ENCODE measurements at regions not wholly inside any gene's neighbourhood (a gene's known extent, or its start where the extent isn't known, plus 50 kb on each side); places are given as distances from the start of the nearest gene placed in this dataset.

DNA sequence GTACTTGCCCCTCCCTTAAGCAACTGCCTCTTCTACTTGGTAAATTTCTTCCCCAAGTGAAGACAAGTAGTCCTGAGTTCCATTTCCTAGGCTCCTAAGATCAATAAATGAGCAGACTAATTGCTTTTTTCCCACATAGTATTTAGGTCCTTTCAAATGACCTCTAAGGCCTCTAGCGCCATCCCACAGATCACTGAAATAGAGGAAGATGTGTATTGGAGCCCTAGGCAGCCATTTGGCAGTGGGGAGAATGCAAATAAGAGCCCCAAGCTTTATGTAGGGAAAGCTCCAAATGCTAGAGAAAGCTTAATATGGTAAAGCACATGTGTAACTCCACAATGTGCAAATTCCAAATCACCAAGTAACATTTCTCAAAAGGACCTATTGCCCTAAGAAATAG is 316.5 kb upstream of the PHF14 start:
- DNase-seq, result no peak
- Histone ChIP-seq H3K9me2 (replicated peaks; ENCODE audit: insufficient read depth, low read length) (no peaks in the 10 kb centered on the region), H3K27ac (ENCODE audit: low read length) (no peak overlapping the region), H3K9me3 (ENCODE audit: low read length) (no peaks in the 10 kb centered on the region), H2AFZ (ENCODE audit: low read length) (no peak overlapping the region), H3K4me3 (ENCODE audit: low read length) (no peak overlapping the region), H3K9ac (ENCODE audit: low read length) (no peak overlapping the region), H3K4me1 (ENCODE audit: low read length) (no peaks in the 10 kb centered on the region), H3K4me2 (ENCODE audit: low read depth, low read length, poor library complexity, severe bottlenecking) (no peak overlapping the region), H3K79me2 (ENCODE audit: low read length) (no peaks in the 10 kb centered on the region), H3K27me3 (ENCODE audit: low read length) (no peaks in the 10 kb centered on the region), H4K20me1 (ENCODE audit: insufficient read depth, low read depth, low read length) (no peaks in the 10 kb centered on the region), H3K36me3 (ENCODE audit: insufficient read depth, low read length) (no peaks in the 10 kb centered on the region)

DNA sequence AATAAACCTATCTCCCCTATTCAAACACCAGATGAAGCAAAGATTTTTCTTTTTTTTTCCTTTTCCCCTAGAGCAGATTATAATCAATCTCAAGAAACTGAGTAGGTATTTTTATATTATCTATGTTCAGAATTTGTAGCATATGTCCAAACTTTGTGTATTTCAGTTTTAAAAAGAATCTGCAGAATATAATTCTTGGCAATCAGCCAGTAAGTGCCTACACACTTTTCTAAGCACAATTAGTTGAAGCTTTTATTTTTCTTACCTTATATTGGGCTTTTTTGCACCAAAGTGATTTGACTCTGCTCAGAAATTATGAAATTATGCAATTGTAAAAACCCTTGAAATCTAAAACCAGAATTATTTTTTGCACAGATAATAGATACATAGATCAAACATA is 315.8 kb upstream of the PHF14 start:
- Histone ChIP-seq H4K20me1 (ENCODE audit: insufficient read depth, low read depth, low read length) (no peaks in the 10 kb centered on the region), H3K4me2 (ENCODE audit: low read depth, low read length, poor library complexity, severe bottlenecking) (no peak overlapping the region), H3K4me3 (ENCODE audit: low read length) (no peak overlapping the region), H3K79me2 (ENCODE audit: low read length) (no peaks in the 10 kb centered on the region), H3K27me3 (ENCODE audit: low read length) (no peaks in the 10 kb centered on the region), H2AFZ (ENCODE audit: low read length) (no peak overlapping the region), H3K36me3 (ENCODE audit: insufficient read depth, low read length) (no peaks in the 10 kb centered on the region), H3K9me2 (replicated peaks; ENCODE audit: insufficient read depth, low read length) (no peaks in the 10 kb centered on the region), H3K27ac (ENCODE audit: low read length) (no peak overlapping the region), H3K9ac (ENCODE audit: low read length) (no peak overlapping the region), H3K9me3 (ENCODE audit: low read length) (no peaks in the 10 kb centered on the region), H3K4me1 (ENCODE audit: low read length) (no peaks in the 10 kb centered on the region)
- DNase-seq, result no peak

DNA sequence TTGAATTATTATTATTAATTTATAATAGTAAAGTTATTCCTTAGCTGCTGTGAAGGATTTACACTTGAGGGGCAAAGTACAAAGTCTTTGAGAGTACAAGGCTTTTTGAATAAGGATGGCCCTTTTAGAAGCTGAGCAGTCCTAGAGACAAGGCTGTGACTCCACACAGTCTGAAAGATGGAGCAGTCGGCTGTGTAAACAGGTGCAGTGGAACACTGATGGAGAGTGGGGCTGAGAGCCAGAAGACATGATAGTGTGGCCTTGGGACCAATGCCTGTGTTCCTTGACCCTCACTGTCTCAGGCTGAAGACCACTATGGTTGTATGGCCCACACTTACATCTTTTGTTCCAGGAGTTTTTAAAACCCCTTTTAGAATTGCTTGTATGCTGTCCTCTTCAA is 311.2 kb upstream of the PHF14 start:
- Histone ChIP-seq H3K4me2 (ENCODE audit: low read depth, low read length, poor library complexity, severe bottlenecking) (no peak overlapping the region), H3K4me1 (ENCODE audit: low read length) (no peaks in the 10 kb centered on the region), H4K20me1 (ENCODE audit: insufficient read depth, low read depth, low read length) (no peaks in the 10 kb centered on the region), H3K4me3 (ENCODE audit: low read length) (no peak overlapping the region), H3K27ac (ENCODE audit: low read length) (no peak overlapping the region), H3K79me2 (ENCODE audit: low read length) (no peaks in the 10 kb centered on the region), H3K9ac (ENCODE audit: low read length) (no peak overlapping the region), H3K9me3 (ENCODE audit: low read length) (no peaks in the 10 kb centered on the region), H2AFZ (ENCODE audit: low read length) (no peak overlapping the region), H3K27me3 (ENCODE audit: low read length) (no peaks in the 10 kb centered on the region), H3K9me2 (replicated peaks; ENCODE audit: insufficient read depth, low read length) (no peaks in the 10 kb centered on the region), H3K36me3 (ENCODE audit: insufficient read depth, low read length) (no peaks in the 10 kb centered on the region)
- DNase-seq, result no peak

DNA sequence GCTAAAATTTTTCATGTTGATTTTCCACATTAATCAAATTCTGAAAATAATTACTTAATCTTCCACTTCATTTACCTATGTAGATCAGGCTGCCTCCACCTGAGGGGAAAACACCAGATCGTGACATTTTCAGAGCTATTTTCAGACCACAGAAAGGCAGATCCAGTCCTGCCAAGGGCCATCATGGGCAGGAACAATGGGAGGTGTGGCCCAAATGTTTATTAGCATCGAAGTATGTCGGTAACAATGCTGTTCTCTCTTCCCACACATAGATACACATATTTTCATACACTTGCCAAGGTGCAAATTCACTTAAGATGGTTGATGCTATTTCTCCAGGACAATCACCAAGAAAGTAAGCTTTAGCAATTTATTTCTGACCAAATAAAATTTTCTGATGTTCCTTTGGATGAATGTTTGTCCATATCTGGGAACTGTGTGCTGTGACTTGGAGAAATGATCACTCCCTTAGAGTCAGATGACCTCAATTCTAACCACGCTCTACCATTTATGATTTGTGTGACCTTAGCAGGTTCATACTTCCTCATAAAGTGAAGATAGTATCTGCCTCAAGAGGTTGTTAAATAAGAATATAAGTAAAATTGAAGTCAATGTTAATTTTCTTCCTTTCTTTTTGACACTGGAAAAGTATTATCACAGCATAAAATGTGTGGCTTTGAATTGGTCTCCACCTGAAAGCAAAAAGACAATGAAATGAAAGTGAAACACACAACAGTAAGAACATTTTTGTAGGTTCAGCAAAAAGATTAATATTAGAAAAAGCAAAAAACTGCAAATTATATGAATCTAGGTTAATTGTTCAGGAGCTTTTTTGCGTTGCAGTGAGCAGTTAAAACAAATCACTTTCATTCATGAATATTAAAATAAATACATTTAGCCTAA is 310.4 kb upstream of the PHF14 start:
- no peak overlapping the region for H3K9ac ChIP-seq (ENCODE audit: low read length)
- H3K9me3 ChIP-seq (ENCODE audit: low read length), result no peaks in the 10 kb centered on the region
- no peaks in the 10 kb centered on the region for H3K9me2 ChIP-seq (replicated peaks; ENCODE audit: insufficient read depth, low read length)
- H3K27ac ChIP-seq (ENCODE audit: low read length), result no peak overlapping the region
- no peaks in the 10 kb centered on the region for H3K4me1 ChIP-seq (ENCODE audit: low read length)
- no peak overlapping the region for H3K4me3 ChIP-seq (ENCODE audit: low read length)
- H3K36me3 ChIP-seq (ENCODE audit: insufficient read depth, low read length), result no peaks in the 10 kb centered on the region
- H4K20me1 ChIP-seq (ENCODE audit: insufficient read depth, low read depth, low read length), result no peaks in the 10 kb centered on the region
- H3K27me3 ChIP-seq (ENCODE audit: low read length), result no peaks in the 10 kb centered on the region
- H2AFZ ChIP-seq (ENCODE audit: low read length), result no peak overlapping the region
- no peak overlapping the region for H3K4me2 ChIP-seq (ENCODE audit: low read depth, low read length, poor library complexity, severe bottlenecking)
- DNase-seq, result no peak
- no peaks in the 10 kb centered on the region for H3K79me2 ChIP-seq (ENCODE audit: low read length)

DNA sequence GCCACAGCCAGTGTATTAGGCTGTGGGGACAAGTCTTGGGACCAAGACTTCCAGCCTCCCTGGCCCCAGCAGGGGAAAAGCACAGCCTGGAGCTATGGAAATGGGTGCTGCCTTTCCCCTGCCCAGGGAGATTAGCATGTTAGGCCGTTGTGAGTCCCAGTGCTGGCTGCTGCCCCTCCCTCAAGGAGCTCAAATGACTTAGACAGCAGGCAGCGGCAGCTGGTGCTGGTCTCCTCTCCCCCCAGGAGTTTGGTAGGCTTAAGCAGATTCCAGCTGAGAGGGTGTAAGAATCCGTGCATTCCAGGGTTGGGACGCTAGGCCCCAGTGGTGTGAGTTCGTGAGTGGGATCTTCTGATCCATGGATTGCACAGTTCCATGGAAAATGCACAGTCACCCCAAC is 301.5 kb upstream of the PHF14 start:
- DNase-seq, result no peak
- Histone ChIP-seq H3K4me1 (ENCODE audit: low read length) (no peaks in the 10 kb centered on the region), H3K4me3 (ENCODE audit: low read length) (no peak overlapping the region), H4K20me1 (ENCODE audit: insufficient read depth, low read depth, low read length) (no peaks in the 10 kb centered on the region), H3K9me2 (replicated peaks; ENCODE audit: insufficient read depth, low read length) (no peaks in the 10 kb centered on the region), H3K27me3 (ENCODE audit: low read length) (no peaks in the 10 kb centered on the region), H3K9ac (ENCODE audit: low read length) (no peak overlapping the region), H3K79me2 (ENCODE audit: low read length) (no peaks in the 10 kb centered on the region), H2AFZ (ENCODE audit: low read length) (no peak overlapping the region), H3K36me3 (ENCODE audit: insufficient read depth, low read length) (no peaks in the 10 kb centered on the region), H3K27ac (ENCODE audit: low read length) (no peak overlapping the region), H3K4me2 (ENCODE audit: low read depth, low read length, poor library complexity, severe bottlenecking) (no peak overlapping the region), H3K9me3 (ENCODE audit: low read length) (no peaks in the 10 kb centered on the region)

DNA sequence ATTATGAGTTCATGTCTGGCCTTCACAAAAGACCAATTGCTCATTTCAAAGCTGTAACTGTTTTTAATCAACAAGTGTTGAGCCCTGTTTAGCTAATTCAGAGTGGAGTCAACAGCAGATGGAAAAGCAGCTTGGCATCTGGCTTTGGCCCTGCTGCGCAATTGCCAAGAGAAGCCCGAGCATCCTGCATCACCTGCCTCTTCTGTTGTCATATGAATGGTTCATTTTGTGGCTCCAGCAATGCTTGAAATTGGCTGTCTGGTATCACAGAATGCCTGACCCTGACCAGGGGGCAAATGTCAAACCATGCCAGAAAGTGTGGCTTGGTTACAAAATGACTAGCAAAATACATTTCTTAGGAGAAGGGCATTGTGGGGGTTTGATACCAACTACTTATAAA is 296.5 kb upstream of the PHF14 start:
- no peak overlapping the region for H3K4me3 ChIP-seq (ENCODE audit: low read length)
- H3K27ac ChIP-seq (ENCODE audit: low read length), result no peak overlapping the region
- DNase-seq, result no peak
- H2AFZ ChIP-seq (ENCODE audit: low read length), result no peak overlapping the region
- no peaks in the 10 kb centered on the region for H3K9me2 ChIP-seq (replicated peaks; ENCODE audit: insufficient read depth, low read length)
- H3K4me1 ChIP-seq (ENCODE audit: low read length), result no peaks in the 10 kb centered on the region
- no peaks in the 10 kb centered on the region for H3K36me3 ChIP-seq (ENCODE audit: insufficient read depth, low read length)
- no peaks in the 10 kb centered on the region for H3K27me3 ChIP-seq (ENCODE audit: low read length)
- no peak overlapping the region for H3K4me2 ChIP-seq (ENCODE audit: low read depth, low read length, poor library complexity, severe bottlenecking)
- H4K20me1 ChIP-seq (ENCODE audit: insufficient read depth, low read depth, low read length), result no peaks in the 10 kb centered on the region
- no peaks in the 10 kb centered on the region for H3K79me2 ChIP-seq (ENCODE audit: low read length)
- H3K9me3 ChIP-seq (ENCODE audit: low read length), result no peaks in the 10 kb centered on the region
- H3K9ac ChIP-seq (ENCODE audit: low read length), result no peak overlapping the region

DNA sequence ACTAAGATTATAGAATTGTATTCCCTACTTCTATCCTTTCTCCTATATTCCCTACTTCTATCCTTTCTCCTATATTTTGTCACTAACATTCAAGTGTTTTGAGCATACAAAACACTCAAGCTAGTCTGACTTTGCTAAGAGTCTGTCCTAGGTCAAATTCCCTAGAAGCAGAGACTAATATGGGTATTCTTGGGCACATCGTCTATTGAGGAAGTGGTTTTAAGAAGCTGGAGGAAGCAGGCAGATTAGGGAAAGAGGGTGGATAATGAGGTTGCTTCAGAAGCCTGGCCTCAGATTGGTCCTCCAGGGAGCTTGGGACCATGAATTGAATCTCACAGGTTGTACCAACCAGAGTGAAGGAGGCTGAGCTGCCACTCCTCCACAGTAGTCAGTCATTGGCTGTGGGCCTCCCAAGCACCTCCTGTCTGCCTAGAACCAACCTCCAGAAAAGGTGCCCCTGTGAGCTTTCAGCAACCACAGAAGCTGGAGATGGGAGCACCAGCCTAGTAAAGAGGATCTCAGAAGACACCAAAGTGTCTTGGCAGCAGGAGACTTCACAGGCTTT is 295.9 kb upstream of the PHF14 start:
- Histone ChIP-seq H3K79me2 (ENCODE audit: low read length) (no peaks in the 10 kb centered on the region), H3K4me3 (ENCODE audit: low read length) (no peak overlapping the region), H4K20me1 (ENCODE audit: insufficient read depth, low read depth, low read length) (no peaks in the 10 kb centered on the region)

DNA sequence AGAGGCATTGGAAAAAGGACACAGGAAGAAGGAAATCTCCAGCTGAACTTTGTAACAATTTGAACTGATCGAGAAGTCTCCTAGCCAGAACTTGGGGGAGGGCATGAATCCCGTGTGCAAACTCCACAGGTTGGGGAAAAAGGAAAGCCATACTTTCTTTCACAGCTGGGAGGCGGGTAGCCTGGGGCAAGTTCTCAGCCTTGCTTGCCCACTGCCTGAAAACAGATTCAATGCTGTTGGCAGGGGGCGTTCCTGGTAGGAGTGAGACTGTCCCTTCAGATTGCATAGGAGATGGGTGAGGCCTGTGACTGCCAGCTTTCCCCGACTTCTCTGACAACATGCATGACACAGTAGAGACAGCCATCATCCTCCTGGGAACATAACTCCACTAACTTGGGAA is 289.1 kb upstream of the PHF14 start:
- DNase-seq, result no peak
- Histone ChIP-seq H3K9me2 (replicated peaks; ENCODE audit: insufficient read depth, low read length) (no peaks in the 10 kb centered on the region), H3K36me3 (ENCODE audit: insufficient read depth, low read length) (no peaks in the 10 kb centered on the region), H3K79me2 (ENCODE audit: low read length) (no peaks in the 10 kb centered on the region), H3K4me2 (ENCODE audit: low read depth, low read length, poor library complexity, severe bottlenecking) (no peak overlapping the region), H3K27me3 (ENCODE audit: low read length) (no peaks in the 10 kb centered on the region), H3K27ac (ENCODE audit: low read length) (no peak overlapping the region), H3K4me1 (ENCODE audit: low read length) (no peaks in the 10 kb centered on the region), H2AFZ (ENCODE audit: low read length) (no peak overlapping the region; the same call in 1 of the 2 replicates), H3K9me3 (ENCODE audit: low read length) (no peaks in the 10 kb centered on the region), H3K4me3 (ENCODE audit: low read length) (no peak overlapping the region), H4K20me1 (ENCODE audit: insufficient read depth, low read depth, low read length) (no peaks in the 10 kb centered on the region), H3K9ac (ENCODE audit: low read length) (no peak overlapping the region)

More for the DNA sequence above, 295.9 kb upstream of the PHF14 start:
- Histone ChIP-seq H2AFZ (ENCODE audit: low read length) (no peak overlapping the region), H3K9ac (ENCODE audit: low read length) (no peak overlapping the region), H3K4me2 (ENCODE audit: low read depth, low read length, poor library complexity, severe bottlenecking) (no peak overlapping the region), H3K27ac (ENCODE audit: low read length) (no peak overlapping the region), H3K36me3 (ENCODE audit: insufficient read depth, low read length) (no peaks in the 10 kb centered on the region), H3K9me2 (replicated peaks; ENCODE audit: insufficient read depth, low read length) (no peaks in the 10 kb centered on the region), H3K27me3 (ENCODE audit: low read length) (no peaks in the 10 kb centered on the region), H3K4me1 (ENCODE audit: low read length) (no peaks in the 10 kb centered on the region), H3K9me3 (ENCODE audit: low read length) (no peaks in the 10 kb centered on the region)
- DNase-seq, result no peak

Data from Karpas-422 (cell line).